ENCODE measurements at regions not wholly inside any gene's neighbourhood (a gene's known extent, or its start where the extent isn't known, plus 50 kb on each side); places are given as distances from the start of the nearest gene placed in this dataset.

GRCh38 chr7:36092221-36092771 is 60.8 kb upstream of the EEPD1 start:
- no peak for TF ChIP-seq CTCF (IDR thresholded peaks at IDR 0.05; ENCODE audit: low read depth, low read length)
- DNase-seq: no peak
- Histone ChIP-seq H3K4me3 (ENCODE audit: low read depth, low read length) (no peak overlapping the region), H3K9me3 (no peaks in the 10 kb centered on the region), H3K36me3 (no peaks in the 10 kb centered on the region), H3K27me3 (no peaks in the 10 kb centered on the region), H3K4me1 (peaks cover 7% of the 10 kb centered on the region)

GRCh38 chr7:36096460-36097095 is 56.5 kb upstream of the EEPD1 start:
- TF ChIP-seq CTCF (IDR thresholded peaks at IDR 0.05; ENCODE audit: low read depth, low read length): no peak
- Histone ChIP-seq H3K9me3 (no peaks in the 10 kb centered on the region), H3K4me1 (peaks cover 7% of the 10 kb centered on the region), H3K4me3 (ENCODE audit: low read depth, low read length) (no peak overlapping the region), H3K36me3 (no peaks in the 10 kb centered on the region), H3K27me3 (no peaks in the 10 kb centered on the region)
- no peak for DNase-seq

- Histone ChIP-seq H3K36me3 (no peaks in the 10 kb centered on the region), H3K4me1 (no peaks in the 10 kb centered on the region), H3K27me3 (no peaks in the 10 kb centered on the region), H3K9me3 (no peaks in the 10 kb centered on the region), H3K4me3 (ENCODE audit: low read depth, low read length) (no peak overlapping the region)
- no peak for TF ChIP-seq CTCF (IDR thresholded peaks at IDR 0.05; ENCODE audit: low read depth, low read length)
- DNase-seq: no peak
These were observed 55.0 kb upstream of the EEPD1 start for GRCh38 chr7:36098096-36098495.

- no peaks in the 10 kb centered on the region for H3K9me3 ChIP-seq
- no peaks in the 10 kb centered on the region for H3K36me3 ChIP-seq
- H3K4me1 ChIP-seq: no peaks in the 10 kb centered on the region
- H3K4me3 ChIP-seq (ENCODE audit: low read depth, low read length): no peak overlapping the region
- no peak for DNase-seq
- H3K27me3 ChIP-seq: no peaks in the 10 kb centered on the region
- TF ChIP-seq CTCF (IDR thresholded peaks at IDR 0.05; ENCODE audit: low read depth, low read length): no peak
These were observed 52.8 kb upstream of the EEPD1 start for GRCh38 chr7:36100226-36100625.

GRCh38 chr7:36100634-36101033 is 52.4 kb upstream of the EEPD1 start:
- H3K9me3 ChIP-seq: no peaks in the 10 kb centered on the region
- no peak for DNase-seq
- H3K36me3 ChIP-seq: no peaks in the 10 kb centered on the region
- no peaks in the 10 kb centered on the region for H3K27me3 ChIP-seq
- no peak overlapping the region for H3K4me3 ChIP-seq (ENCODE audit: low read depth, low read length)
- H3K4me1 ChIP-seq: no peaks in the 10 kb centered on the region
- TF ChIP-seq CTCF (IDR thresholded peaks at IDR 0.05; ENCODE audit: low read depth, low read length): no peak

All from BE2C (cell line).